HG03095 (cell line): ENCODE measurements at regions not wholly inside any gene's neighbourhood (a gene's known extent, or its start where the extent isn't known, plus 50 kb on each side); places are given as distances from the start of the nearest gene placed in this dataset.

Source experiments
- ATAC-seq: cut with Tn5 transposase; IDR thresholded peaks from one replicate; pipeline ENCODE4 v1.9.1; 2021; ENCODE audit warnings: moderate library complexity; ENCODE audit not compliant: unreplicated experiment

DNA sequence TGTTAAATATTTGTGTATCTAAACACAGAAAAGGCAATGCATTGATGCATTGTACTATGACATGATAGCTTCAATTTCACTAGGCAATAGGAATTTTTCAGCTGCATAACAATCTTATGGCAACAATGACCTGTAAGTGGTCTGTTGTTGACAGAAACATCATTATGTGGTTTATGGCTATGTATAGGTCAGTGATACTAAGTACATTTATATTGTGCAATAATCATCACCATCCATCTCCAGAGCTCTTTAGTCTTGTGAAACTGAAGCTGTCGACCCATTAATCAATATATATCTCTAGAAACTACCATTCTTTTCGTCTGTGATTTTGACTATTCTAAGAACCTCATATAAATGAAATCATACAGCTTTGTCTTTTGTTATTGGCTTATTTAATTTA, 200.1 kb upstream of the ZNF717 start:
- ATAC-seq: no peak

GRCh38 chr3:76010252-76010651, 224.9 kb upstream of the ZNF717 start:
- ATAC-seq: no peak

DNA sequence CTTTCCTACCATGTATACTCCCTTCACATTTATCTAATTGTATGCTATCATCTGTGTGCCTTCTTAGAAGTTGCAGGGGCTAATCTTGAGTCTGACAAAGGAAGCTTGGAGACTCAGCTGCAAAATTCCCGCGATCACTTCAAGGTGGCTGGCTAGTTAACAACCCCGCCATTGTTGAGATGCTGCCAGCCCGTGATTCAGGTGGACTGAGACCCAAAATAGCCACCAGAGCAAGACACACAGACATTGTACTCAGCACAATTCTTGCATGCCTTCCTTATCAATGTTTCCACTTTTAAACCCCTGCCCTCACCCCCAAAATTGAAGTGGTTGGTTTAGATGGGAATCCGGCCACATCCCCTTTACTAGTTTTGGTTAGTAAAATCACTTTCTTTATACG, 225.8 kb upstream of the ZNF717 start:
- no peak for ATAC-seq

DNA sequence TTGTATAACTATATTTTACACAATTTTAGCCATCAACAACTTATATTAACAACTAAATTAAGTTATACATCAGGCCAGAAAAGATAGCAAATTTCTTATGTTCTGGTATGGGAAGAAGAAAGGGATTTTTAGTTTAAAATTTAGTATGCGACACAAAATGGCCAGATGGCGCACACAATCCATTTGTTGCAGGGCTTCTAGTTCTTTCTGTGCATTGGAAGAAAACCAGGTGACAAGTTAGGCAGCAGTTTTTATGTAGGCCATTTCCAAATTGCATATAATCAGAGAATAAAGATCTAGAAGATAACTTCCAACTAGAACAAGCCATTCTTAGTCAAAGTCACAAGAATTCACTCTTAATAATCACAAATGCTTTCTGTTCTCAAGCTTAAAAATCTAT, 230.1 kb upstream of the ZNF717 start:
- ATAC-seq: no peak

DNA sequence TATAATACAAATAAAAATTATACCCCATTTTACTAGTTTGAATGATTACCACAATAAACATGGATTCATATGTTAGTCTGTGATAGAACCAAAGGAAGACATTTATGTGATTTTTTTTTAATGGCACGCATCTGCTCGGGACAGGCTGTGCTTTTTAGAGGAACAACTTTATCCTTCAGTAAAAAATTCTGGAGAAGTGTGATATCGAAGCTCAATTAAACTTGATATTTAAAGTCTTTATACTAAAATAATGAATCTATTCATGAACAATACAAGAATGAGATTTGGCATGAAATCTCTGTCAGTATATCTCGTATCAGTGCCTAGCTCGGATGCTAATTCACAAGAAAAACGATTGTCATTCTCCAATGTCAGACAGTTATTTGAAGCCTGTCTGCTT, 230.8 kb upstream of the ZNF717 start:
- ATAC-seq: no peak

DNA sequence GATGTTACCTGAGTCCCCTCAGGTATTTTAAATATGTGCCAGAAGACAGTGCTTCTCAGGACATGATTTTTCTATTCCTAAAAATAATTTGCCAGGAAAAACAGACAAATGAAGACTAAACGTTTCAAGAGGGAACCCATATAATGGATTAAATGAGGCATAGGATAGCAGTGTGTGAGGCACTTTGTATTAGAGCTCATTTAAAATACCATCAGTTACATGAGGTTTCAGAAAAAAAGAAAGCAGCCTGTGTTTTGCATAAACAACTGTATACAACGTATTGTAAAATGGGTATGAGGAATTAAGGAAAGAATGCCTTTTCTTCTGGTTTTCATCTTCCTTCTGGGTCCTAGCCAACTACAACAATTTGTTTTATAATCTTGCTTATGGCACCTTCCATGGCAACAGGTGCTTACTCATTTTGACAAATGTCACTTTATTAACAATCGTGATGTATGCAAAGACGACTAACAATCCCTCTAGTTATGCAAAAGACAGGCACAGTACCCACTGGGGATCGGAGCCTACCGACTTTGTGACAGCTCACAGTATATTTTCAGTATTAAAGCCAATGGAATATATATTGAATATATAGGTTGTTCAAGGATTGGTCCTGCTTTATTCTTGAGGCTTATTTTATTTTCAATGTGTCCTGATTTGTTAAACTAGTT, 231.6 kb upstream of the ZNF717 start:
- no peak for ATAC-seq

DNA sequence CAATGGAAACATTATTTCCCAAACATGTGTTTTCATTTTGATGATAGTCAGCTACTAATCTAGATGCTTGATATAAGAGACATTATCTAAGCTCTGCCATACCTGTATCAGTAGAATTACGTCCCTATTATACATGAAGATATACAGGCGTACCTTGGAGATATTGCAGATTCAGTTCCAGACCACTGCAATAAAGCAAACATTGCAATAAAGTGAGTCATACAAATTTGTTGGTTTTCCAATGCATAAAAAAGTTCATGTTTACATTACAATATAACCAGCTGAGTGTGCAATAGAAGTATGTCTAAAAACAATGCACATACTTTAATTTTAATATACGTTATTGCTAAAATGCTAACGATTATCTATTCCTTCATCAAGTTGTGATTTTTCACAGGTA, 236.0 kb upstream of the ZNF717 start:
- no peak for ATAC-seq

DNA sequence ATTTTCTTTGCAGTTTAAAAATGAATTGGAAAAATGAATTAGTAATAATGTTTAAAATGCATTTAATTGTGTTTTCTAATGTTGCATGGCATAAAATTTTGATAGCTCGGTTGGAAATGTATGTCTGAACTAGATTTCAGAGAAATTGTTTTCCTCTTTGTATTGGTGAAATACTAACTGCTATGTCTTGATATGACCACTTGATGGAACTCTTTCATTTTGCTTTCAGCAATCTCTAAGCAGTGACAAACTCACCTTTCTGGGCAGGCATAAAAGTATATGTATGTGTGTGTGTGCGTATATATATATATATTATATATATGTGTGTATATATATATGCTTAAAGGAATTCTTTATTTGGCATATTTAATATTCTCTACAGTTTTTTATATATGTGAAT, 239.3 kb upstream of the ZNF717 start:
- no peak for ATAC-seq

DNA sequence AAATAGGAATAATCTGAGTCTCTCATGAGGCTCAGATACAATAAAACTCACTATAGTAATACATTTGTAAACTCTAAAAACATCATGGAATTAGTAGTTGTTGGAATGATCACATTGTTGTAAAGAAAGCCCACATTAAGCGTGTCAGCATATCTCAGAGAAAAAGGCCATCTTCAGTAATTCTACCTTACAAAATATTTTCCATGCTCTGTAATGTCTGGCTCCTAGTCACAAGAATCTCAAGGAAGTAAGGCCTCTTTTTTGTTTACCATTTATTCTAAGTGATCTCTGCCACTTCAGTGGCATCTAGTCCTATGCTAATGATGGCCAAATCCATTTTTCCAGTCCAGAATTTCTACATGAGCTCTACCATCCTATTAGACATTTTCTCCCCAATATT, 240.2 kb upstream of the ZNF717 start:
- ATAC-seq: no peak

DNA sequence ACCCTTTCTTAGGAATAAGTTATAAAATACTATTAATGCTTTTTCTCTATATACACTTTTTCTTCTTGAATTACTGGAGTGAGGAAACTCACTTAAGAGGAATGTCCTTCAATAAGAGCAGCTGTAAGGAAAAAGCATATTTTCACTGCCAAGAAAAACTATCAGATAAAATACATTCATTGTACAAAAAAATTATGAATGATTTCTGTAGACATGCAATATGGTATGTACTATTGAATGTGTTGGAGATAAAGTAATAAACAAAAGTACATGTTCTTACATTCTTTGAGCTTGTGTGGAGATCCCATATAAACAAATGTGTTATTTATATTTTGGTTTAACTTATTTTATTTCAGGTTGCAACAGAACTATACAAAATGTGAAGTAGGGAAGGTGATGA, 241.0 kb upstream of the ZNF717 start:
- no peak for ATAC-seq

DNA sequence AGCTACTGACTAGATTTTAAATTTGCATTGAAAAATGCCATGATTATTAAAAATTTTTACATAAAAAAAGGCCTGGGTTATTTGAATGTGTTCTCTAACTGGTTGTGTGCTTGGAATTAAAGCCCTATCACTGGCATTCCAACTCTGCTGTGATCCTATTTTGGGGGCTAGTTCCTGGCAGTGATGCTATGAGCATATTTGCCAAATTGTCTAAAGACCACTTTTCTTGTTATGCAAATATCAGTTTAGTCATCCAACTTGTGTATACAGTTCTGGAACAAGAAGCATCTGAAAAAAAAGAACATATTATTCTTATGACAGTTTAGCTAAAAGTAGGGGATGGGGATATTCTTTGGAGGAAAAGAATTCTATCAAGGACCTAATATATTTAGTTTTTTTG, 243.4 kb upstream of the ZNF717 start:
- ATAC-seq: no peak

DNA sequence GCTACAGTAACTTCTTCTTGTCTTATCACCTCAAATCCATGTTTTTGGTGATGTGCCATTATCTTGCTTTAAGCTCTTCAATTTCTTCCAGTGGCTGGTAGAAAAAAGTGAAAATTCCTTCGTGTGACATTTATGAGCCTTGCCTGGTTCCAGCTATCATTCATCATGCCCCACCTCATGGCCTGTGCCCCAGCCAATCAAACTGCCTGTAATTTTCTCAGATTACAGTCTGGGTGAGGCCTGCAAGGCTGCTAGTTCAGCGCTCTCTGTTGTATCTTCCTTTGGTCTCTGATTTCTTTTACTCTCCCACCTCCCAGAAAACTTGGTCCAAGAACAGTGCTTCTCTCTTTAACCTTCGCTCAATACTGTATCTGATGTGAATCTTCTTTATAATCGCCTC, 249.3 kb upstream of the ZNF717 start:
- ATAC-seq: no peak

DNA sequence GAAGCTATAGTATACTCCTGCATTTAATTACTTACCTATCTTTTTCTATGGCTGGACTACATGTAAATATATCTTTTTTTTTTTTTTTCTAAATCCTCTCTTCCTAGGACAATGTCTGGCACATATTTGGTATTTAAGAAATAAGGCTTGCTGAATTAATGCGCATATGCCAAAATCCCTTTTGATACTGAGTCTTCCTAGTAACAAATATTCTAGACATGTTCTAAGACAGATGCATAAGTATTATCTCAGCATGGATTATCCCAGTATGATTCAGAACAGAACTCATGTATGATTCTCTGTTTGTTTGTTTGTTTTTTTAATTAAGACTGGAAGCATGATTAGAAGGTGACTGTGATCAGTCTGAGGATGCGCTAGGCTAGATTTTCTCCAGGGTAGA, 249.8 kb upstream of the ZNF717 start:
- ATAC-seq: no peak

DNA sequence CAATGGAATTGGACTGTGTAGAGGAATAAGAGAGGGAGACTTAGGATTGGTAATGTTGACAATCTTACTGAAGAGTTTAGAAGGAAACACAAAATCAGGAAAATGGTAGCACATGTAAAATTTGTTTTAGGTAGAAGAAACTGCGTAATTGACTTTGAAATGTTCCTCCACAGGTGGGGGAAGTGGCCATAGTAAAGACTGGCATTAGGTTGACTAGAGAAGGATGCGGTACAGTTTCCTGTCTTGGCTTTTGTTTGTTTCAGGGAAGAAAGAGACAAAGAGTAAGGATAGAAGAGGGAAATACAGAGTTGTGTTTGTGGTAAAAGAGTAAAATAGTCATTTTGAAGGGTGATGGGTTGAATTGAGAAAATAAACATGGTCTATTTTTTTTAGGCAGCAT, 253.6 kb upstream of the ZNF717 start:
- no peak for ATAC-seq

DNA sequence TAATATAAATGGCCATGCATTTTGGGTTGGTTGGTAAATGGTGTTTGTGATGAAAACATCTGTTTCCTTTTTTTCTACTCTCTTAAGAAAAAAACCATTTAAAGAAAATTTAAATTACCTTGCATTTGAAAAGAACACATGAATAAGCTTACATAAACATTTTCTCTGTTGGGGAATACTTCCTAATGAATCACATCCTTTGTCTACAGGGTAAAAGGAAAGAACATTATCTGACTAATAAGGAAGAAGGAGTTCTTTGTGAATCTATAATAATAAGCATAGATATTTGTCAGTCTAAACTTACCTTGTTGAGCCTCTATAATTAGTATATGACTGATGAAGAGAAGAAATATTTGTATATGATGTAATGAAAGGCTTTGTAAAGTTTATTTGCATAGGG, 254.1 kb upstream of the ZNF717 start:
- ATAC-seq: no peak

DNA sequence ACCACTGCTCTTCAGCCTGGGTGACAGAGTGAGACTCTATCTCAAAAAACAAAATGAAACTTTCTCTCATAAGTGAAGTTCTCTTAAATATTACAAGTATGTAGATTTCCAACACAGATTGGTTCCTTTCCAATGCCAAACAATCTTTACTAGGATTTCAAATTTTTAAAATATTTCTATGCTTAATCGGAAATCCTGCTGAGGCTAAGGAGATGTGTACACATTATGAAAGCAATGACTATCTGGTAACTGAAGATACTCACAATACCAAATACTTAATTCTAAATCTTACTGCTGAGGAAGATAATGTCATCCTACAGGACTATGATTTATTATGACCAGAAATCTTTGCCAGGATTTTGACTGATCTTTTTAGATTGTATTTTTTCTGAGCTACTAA, 255.6 kb upstream of the ZNF717 start:
- ATAC-seq: no peak

DNA sequence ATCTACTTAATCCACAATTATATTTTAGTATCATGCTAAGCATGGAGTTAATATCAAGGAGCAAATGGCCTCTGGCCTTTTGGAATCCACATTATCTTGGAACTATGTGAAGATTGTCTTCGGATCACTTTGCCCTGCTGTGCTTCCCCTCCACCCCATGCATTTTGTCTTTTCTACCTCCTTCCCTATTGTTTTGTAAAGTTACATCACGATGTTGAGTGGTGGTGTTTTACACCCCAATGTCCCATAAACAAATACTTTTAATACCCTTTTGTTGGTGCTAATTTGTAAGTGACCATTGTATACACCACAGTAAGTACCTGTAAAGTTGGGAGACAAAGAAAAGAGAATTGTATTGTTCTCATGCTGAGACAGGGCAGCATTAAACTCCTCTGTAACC, 258.4 kb upstream of the ZNF717 start:
- ATAC-seq: no peak

- ATAC-seq: no peak
Measured at GRCh38 chr3:76044601-76045600, 259.6 kb upstream of the ZNF717 start.

- no peak for ATAC-seq
Measured at GRCh38 chr3:76047368-76047767, 262.0 kb upstream of the ZNF717 start.

DNA sequence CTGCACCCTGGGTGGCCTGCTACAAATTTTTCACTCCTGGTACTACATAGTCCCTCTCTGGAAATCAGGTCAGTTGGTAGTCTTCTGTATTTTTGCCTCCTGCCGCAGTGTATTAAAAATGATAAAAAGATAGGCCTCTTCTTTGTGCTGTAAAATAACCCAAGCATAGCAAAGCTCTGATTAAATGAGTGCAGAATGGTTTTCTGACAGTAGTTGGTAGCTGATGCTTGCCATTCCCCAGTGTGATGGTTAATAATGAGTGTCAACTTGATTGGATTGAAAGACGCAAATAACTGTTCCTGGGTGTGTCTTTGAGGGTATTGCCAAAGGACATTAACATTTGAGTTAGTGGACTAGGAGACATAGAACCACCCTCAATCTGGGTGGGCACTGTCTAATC, 264.4 kb upstream of the ZNF717 start:
- ATAC-seq: no peak

DNA sequence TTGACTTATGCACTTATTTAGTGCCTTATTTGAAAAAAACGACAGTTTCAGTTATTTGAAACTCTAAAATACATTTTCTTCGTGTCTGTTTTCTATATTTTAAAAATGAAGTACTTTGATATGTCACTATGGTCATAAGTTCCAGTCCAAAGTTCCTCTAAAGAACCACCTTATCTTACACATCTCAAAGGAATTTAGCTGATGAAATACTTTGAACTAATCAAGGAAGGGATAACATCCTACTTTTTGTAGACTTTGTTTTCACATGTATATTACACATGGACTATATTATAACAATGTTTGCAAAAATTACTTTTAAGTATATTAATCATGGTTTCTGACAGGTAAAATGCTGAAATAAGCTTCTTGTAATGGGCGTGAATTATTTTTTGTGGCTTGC, 265.8 kb upstream of the ZNF717 start:
- ATAC-seq: no peak

- ATAC-seq: no peak
Measured at GRCh38 chr3:76054404-76054803, 269.1 kb upstream of the ZNF717 start.
